Stomach (tissue), 8 donors: ENCODE measurements at regions not wholly inside any gene's neighbourhood (a gene's known extent, or its start where the extent isn't known, plus 50 kb on each side); places are given as distances from the start of the nearest gene placed in this dataset.

Source experiments
- DNase-seq, 2 donors: peaks; one replicate each; pipeline versions ENCODE4 v3.0.0 to v3.0.0-alpha.2; 2013 to 2019
- H3K27ac ChIP-seq, 5 donors: fragments of 200-600 bp in 4 of 5; sonication (generic) in 4 of 5; one replicate each; pipeline ENCODE4 v1.5.1; 2013 to 2019; ENCODE audit warnings: mild to moderate bottlenecking in 1 of 5, moderate library complexity in 1 of 5
- H3K27me3 ChIP-seq, 3 donors: fragments of 200-600 bp; sonication (generic); one replicate each; pipeline ENCODE4 v1.5.1; 2017 to 2019; ENCODE audit warnings: mixed run types in 1 of 3
- H3K36me3 ChIP-seq, 4 donors: fragments of 200-600 bp; sonication (generic); 1 replicate in 3 of 4; 2 replicates in 1 of 4; pipeline ENCODE4 v1.5.1; 2016 to 2019
- H3K4me1 ChIP-seq, 4 donors: fragments of 200-600 bp; sonication (generic); one replicate each; pipeline ENCODE4 v1.5.1; 2016 to 2019
- H3K4me3 ChIP-seq, 4 donors: fragments of 200-600 bp; sonication (generic) in 3 of 4; one replicate each; pipeline ENCODE4 v1.5.1; 2016 to 2019; ENCODE audit warnings: mild to moderate bottlenecking in 1 of 4
- H3K9me3 ChIP-seq, 4 donors: fragments of 200-600 bp; sonication (generic); one replicate each; pipeline ENCODE4 v1.5.1; 2016 to 2019
- EP300 ChIP-seq: sonication (generic); formaldehyde crosslinking; IDR thresholded peaks from one replicate; pipeline ENCODE4 v1.6.1; 2017; ENCODE audit warnings: antibody characterized with exemption
- POLR2A ChIP-seq, 4 donors: fragments of 450-650 bp; IDR thresholded peaks; one replicate each; pipeline ENCODE4 v1.6.1; 2016; ENCODE audit warnings: antibody characterized with exemption in 4 of 4, control low read depth in 2 of 4, mild to moderate bottlenecking in 1 of 4, moderate library complexity in 1 of 4
- POLR2AphosphoS5 ChIP-seq, 3 donors: sonication (generic); formaldehyde crosslinking; IDR thresholded peaks; one replicate each; pipeline ENCODE4 v1.6.1; 2016; ENCODE audit warnings: antibody characterized with exemption in 3 of 3
- WGBS, 5 donors: extraction: QIAGEN DNeasy Blood & Tissue Kit in 3 of 5; methylation state at CpG; one replicate each; pipeline versions ENCODE4 v1.1.5 to v1.1.7; 2013 to 2018; 5-methylcytosine and 5-hydroxymethylcytosine counted together
- intact Hi-C: fragments of 100-400 bp; cut with DNase I; formaldehyde crosslinking; loops from one replicate; pipeline ENCODE4 v1.15.1; 2023; ENCODE audit warnings: low total_unique reads
- TF ChIP-seq, protein P1 (sequence below), 7 experiments: fragments of 450-650 bp in 4 of 7; fragments of 200-600 bp in 3 of 7; sonication (generic) in 3 of 7; IDR thresholded peaks; one replicate each; pipeline ENCODE4 v1.5.1; 2016 to 2019; ENCODE audit warnings: antibody characterized with exemption in 7 of 7, control low read depth in 2 of 7, mild to moderate bottlenecking in 1 of 7
- donor health status: healthy with polysubstance abuse.
- donor health status: Bipolar disorder and iron deficiency.
- donor health status: healthy.

DNA sequence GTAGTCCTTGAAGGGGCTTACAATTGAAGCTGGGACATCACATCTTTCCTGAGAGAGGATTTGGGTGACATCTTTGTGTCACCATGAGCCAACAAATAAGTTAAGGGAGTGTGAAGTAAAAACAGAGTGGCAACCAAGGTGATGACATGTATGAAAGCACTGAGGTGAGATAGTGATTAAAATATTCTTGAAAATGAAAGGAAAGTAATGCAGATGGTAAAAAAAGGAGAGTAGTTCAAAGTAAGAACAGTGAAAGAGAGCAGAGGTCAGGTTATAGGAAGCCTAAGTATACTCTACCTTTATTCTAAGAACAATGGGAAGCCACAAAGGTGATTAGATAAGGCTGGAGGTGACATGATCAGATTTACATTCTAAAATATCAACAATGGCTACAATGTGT lies 486.1 kb downstream of the DIPK2A start:
- TF ChIP-seq POLR2A (IDR thresholded peaks at IDR 0.05) = no peak
- TF ChIP-seq EP300 = no peak
- TF ChIP-seq POLR2AphosphoS5 (IDR thresholded peaks at IDR 0.05) = no peak
- TF ChIP-seq, protein P1, sequence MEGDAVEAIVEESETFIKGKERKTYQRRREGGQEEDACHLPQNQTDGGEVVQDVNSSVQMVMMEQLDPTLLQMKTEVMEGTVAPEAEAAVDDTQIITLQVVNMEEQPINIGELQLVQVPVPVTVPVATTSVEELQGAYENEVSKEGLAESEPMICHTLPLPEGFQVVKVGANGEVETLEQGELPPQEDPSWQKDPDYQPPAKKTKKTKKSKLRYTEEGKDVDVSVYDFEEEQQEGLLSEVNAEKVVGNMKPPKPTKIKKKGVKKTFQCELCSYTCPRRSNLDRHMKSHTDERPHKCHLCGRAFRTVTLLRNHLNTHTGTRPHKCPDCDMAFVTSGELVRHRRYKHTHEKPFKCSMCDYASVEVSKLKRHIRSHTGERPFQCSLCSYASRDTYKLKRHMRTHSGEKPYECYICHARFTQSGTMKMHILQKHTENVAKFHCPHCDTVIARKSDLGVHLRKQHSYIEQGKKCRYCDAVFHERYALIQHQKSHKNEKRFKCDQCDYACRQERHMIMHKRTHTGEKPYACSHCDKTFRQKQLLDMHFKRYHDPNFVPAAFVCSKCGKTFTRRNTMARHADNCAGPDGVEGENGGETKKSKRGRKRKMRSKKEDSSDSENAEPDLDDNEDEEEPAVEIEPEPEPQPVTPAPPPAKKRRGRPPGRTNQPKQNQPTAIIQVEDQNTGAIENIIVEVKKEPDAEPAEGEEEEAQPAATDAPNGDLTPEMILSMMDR (IDR thresholded peaks at IDR 0.05) = no peak
- DNase-seq = no peak
- H3K9me3 ChIP-seq = no peaks in the 10 kb centered on the region
- intact Hi-C loops = no loop called here
- no peaks in the 10 kb centered on the region for H3K4me1 ChIP-seq
- no peaks in the 10 kb centered on the region for H3K36me3 ChIP-seq
- no peak overlapping the region for H3K27ac ChIP-seq
- no peak overlapping the region for H3K4me3 ChIP-seq
- H3K27me3 ChIP-seq = no peaks in the 10 kb centered on the region

DNA sequence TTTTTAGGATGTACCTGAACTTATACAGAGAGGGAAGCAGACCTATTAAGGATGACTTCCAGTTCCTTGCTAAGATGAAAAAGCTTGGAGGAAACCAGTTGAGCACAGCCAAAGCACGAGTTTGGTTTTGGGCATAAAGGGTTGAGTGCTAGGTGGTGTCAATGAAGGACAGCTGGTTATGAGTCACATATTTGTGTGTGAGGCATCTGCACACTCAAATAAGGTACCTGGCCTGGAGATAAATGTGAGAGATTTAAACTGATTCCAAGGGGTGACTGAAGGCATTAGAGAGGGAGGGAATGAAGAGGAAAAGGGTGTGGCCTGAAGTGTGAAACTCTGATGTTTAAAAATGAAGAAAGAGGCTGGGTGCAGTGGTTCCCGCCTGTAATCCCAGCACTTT lies 486.7 kb downstream of the DIPK2A start:
- 83 to 92% (median 87%) methylated on average over 2 of the region's 2 CpGs for WGBS, 5 donors
- no peaks in the 10 kb centered on the region for H3K9me3 ChIP-seq
- H3K4me3 ChIP-seq = no peak overlapping the region
- H3K36me3 ChIP-seq = no peaks in the 10 kb centered on the region
- TF ChIP-seq EP300 (no peak), POLR2A (IDR thresholded peaks at IDR 0.05) (no peak), POLR2AphosphoS5 (IDR thresholded peaks at IDR 0.05) (no peak)
- TF ChIP-seq, protein P1 (IDR thresholded peaks at IDR 0.05) = no peak
- no peak overlapping the region for H3K27ac ChIP-seq
- no peaks in the 10 kb centered on the region for H3K4me1 ChIP-seq
- no peak for DNase-seq
- no peaks in the 10 kb centered on the region for H3K27me3 ChIP-seq
- intact Hi-C loops = no loop called here

DNA sequence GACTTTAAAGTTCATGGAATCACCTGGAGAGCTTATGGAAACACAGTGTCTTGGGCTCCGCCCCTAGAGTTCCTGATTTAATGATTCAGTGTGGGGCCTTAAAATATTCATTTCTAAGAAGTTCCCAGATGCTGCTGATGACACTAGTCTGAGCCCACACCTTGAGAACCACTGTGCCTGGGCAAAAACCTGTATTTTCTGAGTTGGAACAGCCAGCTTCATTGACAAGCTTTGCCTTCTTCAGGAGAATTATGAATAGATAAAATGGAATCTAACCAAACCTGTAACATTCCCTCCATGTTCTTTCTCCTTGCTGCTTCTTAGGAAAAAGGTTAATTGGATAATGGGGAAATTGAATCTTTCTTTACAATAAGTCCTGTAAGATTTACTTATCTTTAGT lies 490.7 kb downstream of the DIPK2A start:
- intact Hi-C loops = no loop called here
- TF ChIP-seq EP300 = no peak
- no peak for TF ChIP-seq POLR2A (IDR thresholded peaks at IDR 0.05)
- TF ChIP-seq, protein P1 (IDR thresholded peaks at IDR 0.05) = no peak
- no peak for TF ChIP-seq POLR2AphosphoS5 (IDR thresholded peaks at IDR 0.05)
- 88 to 97% (median 91%) methylated on average over 1 of the region's 1 CpG for WGBS, 5 donors
- no peaks in the 10 kb centered on the region for H3K27me3 ChIP-seq
- H3K4me1 ChIP-seq = no peaks in the 10 kb centered on the region
- no peak for DNase-seq
- no peak overlapping the region for H3K27ac ChIP-seq
- H3K4me3 ChIP-seq = no peak overlapping the region
- H3K9me3 ChIP-seq = no peaks in the 10 kb centered on the region
- no peaks in the 10 kb centered on the region for H3K36me3 ChIP-seq

DNA sequence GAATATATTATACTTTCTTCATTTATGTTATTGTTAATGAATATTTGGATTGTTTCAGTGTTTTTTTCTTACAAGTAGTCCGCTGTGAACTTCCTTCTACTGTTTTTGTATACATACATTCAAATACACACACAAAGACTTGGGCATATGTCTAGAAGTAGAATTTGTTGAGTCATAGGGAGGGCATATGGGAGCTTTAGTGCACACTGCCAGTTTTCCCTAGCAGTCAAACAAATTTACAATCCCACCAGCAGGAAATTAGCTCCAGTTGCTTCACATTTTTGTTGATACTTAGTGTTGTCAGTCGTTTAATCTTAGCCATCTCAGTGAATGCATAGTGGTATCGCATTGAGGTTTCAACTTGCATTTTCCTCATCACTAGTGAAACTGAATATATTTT lies 492.3 kb downstream of the DIPK2A start:
- Histone ChIP-seq H3K36me3 (no peaks in the 10 kb centered on the region), H3K4me1 (no peaks in the 10 kb centered on the region), H3K4me3 (no peak overlapping the region), H3K27me3 (no peaks in the 10 kb centered on the region), H3K27ac (no peak overlapping the region), H3K9me3 (no peaks in the 10 kb centered on the region)
- DNase-seq = no peak
- intact Hi-C loops = no loop called here
- 83 to 87% (median 86%) methylated on average over 3 of the region's 3 CpGs for WGBS, 5 donors
- no peak for TF ChIP-seq EP300
- no peak for TF ChIP-seq POLR2AphosphoS5 (IDR thresholded peaks at IDR 0.05)
- TF ChIP-seq, protein P1 (IDR thresholded peaks at IDR 0.05) = no peak
- no peak for TF ChIP-seq POLR2A (IDR thresholded peaks at IDR 0.05)
